ENCODE measurements at regions not wholly inside any gene's neighbourhood (a gene's known extent, or its start where the extent isn't known, plus 50 kb on each side); places are given as distances from the start of the nearest gene placed in this dataset.

- Histone ChIP-seq H3K27me3 (ENCODE audit: control insufficient read depth, insufficient read depth, low read length) (no peaks in the 10 kb centered on the region), H3K4me3 (ENCODE audit: low read depth, low read length) (no peak overlapping the region), H3K4me1 (ENCODE audit: control insufficient read depth, insufficient read depth, low read length, poor library complexity, severe bottlenecking) (no peaks in the 10 kb centered on the region), H3K27ac (ENCODE audit: insufficient read depth, low read length, poor library complexity, severe bottlenecking) (no peak overlapping the region), H3K36me3 (ENCODE audit: control insufficient read depth, insufficient read depth, low read length) (no peaks in the 10 kb centered on the region), H3K9me3 (ENCODE audit: control insufficient read depth in 2 of 2, low read length in 2 of 2) (no peaks in the 10 kb centered on the region)
- Mint-ChIP-seq H3K4me1 (no peaks in the 10 kb centered on the region), H3K27ac (no peak overlapping the region), H3K36me3 (no peaks in the 10 kb centered on the region), H3K27me3 (no peaks in the 10 kb centered on the region), H3K4me3 (no peak overlapping the region), H3K9me3 (peaks cover 0 to 4% (median 1%) of the 10 kb centered on the region in 7 donors)
- no peak for ATAC-seq (ENCODE audit: low read depth in 2 of 2)
- DNase-seq = no peak
These were observed 481.3 kb downstream of the NAF1 start for GRCh38 chr4:162685410-162685809.

- Mint-ChIP-seq H3K36me3 (no peaks in the 10 kb centered on the region), H3K4me3 (no peak overlapping the region), H3K27ac (no peak overlapping the region), H3K9me3 (peaks cover 0 to 4% (median 1%) of the 10 kb centered on the region in 7 donors), H3K4me1 (no peaks in the 10 kb centered on the region), H3K27me3 (no peaks in the 10 kb centered on the region)
- DNase-seq (no peak), ATAC-seq (ENCODE audit: low read depth in 2 of 2) (no peak)
- no peaks in the 10 kb centered on the region for H3K36me3 ChIP-seq (ENCODE audit: control insufficient read depth, insufficient read depth, low read length)
- H3K4me3 ChIP-seq (ENCODE audit: low read depth, low read length) = no peak overlapping the region
- H3K27ac ChIP-seq (ENCODE audit: insufficient read depth, low read length, poor library complexity, severe bottlenecking) = no peak overlapping the region
- no peaks in the 10 kb centered on the region for H3K4me1 ChIP-seq (ENCODE audit: control insufficient read depth, insufficient read depth, low read length, poor library complexity, severe bottlenecking)
- no peaks in the 10 kb centered on the region for H3K27me3 ChIP-seq (ENCODE audit: control insufficient read depth, insufficient read depth, low read length)
- no peaks in the 10 kb centered on the region for H3K9me3 ChIP-seq (ENCODE audit: control insufficient read depth in 2 of 2, low read length in 2 of 2)
These were observed 481.7 kb downstream of the NAF1 start for GRCh38 chr4:162684998-162685397.

- ATAC-seq (ENCODE audit: low read depth in 2 of 2) (no peak), DNase-seq (no peak)
- peaks cover 0 to 7% (median 2%) of the 10 kb centered on the region in 7 donors for H3K9me3 Mint-ChIP-seq
- no peak overlapping the region for H3K27ac Mint-ChIP-seq
- H3K9me3 ChIP-seq (ENCODE audit: control insufficient read depth in 2 of 2, low read length in 2 of 2) = no peaks in the 10 kb centered on the region
- no peaks in the 10 kb centered on the region for H3K36me3 ChIP-seq (ENCODE audit: control insufficient read depth, insufficient read depth, low read length)
- H3K27ac ChIP-seq (ENCODE audit: insufficient read depth, low read length, poor library complexity, severe bottlenecking) = no peak overlapping the region
- H3K4me1 ChIP-seq (ENCODE audit: control insufficient read depth, insufficient read depth, low read length, poor library complexity, severe bottlenecking) = no peaks in the 10 kb centered on the region
- no peaks in the 10 kb centered on the region for H3K27me3 ChIP-seq (ENCODE audit: control insufficient read depth, insufficient read depth, low read length)
- H3K4me3 Mint-ChIP-seq = no peak overlapping the region
- no peaks in the 10 kb centered on the region for H3K36me3 Mint-ChIP-seq
- H3K27me3 Mint-ChIP-seq = no peaks in the 10 kb centered on the region
- no peaks in the 10 kb centered on the region for H3K4me1 Mint-ChIP-seq
- H3K4me3 ChIP-seq (ENCODE audit: low read depth, low read length) = no peak overlapping the region
These were observed 482.4 kb downstream of the NAF1 start for GRCh38 chr4:162684371-162684700.

- H3K4me3 Mint-ChIP-seq = no peak overlapping the region
- H3K4me1 Mint-ChIP-seq = no peaks in the 10 kb centered on the region
- Histone ChIP-seq H3K4me1 (ENCODE audit: control insufficient read depth, insufficient read depth, low read length, poor library complexity, severe bottlenecking) (no peaks in the 10 kb centered on the region), H3K36me3 (ENCODE audit: control insufficient read depth, insufficient read depth, low read length) (no peaks in the 10 kb centered on the region), H3K4me3 (ENCODE audit: low read depth, low read length) (no peak overlapping the region), H3K27ac (ENCODE audit: insufficient read depth, low read length, poor library complexity, severe bottlenecking) (no peak overlapping the region), H3K27me3 (ENCODE audit: control insufficient read depth, insufficient read depth, low read length) (no peaks in the 10 kb centered on the region), H3K9me3 (ENCODE audit: control insufficient read depth in 2 of 2, low read length in 2 of 2) (peaks cover 0 to 3% of the 10 kb centered on the region in 2 experiments)
- no peaks in the 10 kb centered on the region for H3K27me3 Mint-ChIP-seq
- peaks cover 0 to 12% (median 3%) of the 10 kb centered on the region in 7 donors for H3K9me3 Mint-ChIP-seq
- ATAC-seq (ENCODE audit: low read depth in 2 of 2) (no peak), DNase-seq (no peak)
- no peak overlapping the region for H3K27ac Mint-ChIP-seq
- H3K36me3 Mint-ChIP-seq = no peaks in the 10 kb centered on the region
These were observed 482.9 kb downstream of the NAF1 start for GRCh38 chr4:162683659-162684370.

GRCh38 chr4:162682651-162683050 is 484.0 kb downstream of the NAF1 start:
- no peaks in the 10 kb centered on the region for H3K36me3 Mint-ChIP-seq
- no peak overlapping the region for H3K4me3 Mint-ChIP-seq
- ATAC-seq (ENCODE audit: low read depth in 2 of 2) = no peak
- peaks cover 0 to 19% (median 3%) of the 10 kb centered on the region in 7 donors for H3K9me3 Mint-ChIP-seq
- H3K4me3 ChIP-seq (ENCODE audit: low read depth, low read length) = no peak overlapping the region
- H3K4me1 Mint-ChIP-seq = no peaks in the 10 kb centered on the region
- peaks cover 0 to 4% of the 10 kb centered on the region in 2 experiments for H3K9me3 ChIP-seq (ENCODE audit: control insufficient read depth in 2 of 2, low read length in 2 of 2)
- H3K27me3 ChIP-seq (ENCODE audit: control insufficient read depth, insufficient read depth, low read length) = no peaks in the 10 kb centered on the region
- no peak for DNase-seq
- no peak overlapping the region for H3K27ac ChIP-seq (ENCODE audit: insufficient read depth, low read length, poor library complexity, severe bottlenecking)
- no peaks in the 10 kb centered on the region for H3K27me3 Mint-ChIP-seq
- no peaks in the 10 kb centered on the region for H3K4me1 ChIP-seq (ENCODE audit: control insufficient read depth, insufficient read depth, low read length, poor library complexity, severe bottlenecking)
- H3K27ac Mint-ChIP-seq = no peak overlapping the region
- H3K36me3 ChIP-seq (ENCODE audit: control insufficient read depth, insufficient read depth, low read length) = no peaks in the 10 kb centered on the region

DNA sequence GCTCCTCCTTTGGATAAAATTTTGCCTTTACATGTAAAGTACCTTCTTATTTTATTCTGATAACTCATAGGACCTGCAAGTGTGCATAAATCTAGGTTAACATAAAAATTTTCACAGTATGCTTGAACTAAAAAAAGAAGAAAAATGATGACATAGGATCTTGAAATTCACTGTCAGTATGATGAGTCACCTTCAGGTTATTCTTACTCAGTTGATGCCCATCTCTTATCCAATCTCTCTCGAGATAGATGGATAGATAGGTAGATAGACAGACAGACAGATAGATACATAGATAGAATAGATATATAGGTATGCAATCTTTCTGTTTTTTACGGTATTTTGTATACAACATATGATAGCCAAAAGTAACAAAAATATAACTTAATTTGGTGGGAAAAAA is 485.5 kb downstream of the NAF1 start:
- Mint-ChIP-seq H3K4me3 (no peak overlapping the region), H3K27ac (no peak overlapping the region), H3K4me1 (no peaks in the 10 kb centered on the region), H3K36me3 (no peaks in the 10 kb centered on the region), H3K9me3 (peaks cover 4 to 26% (median 7%) of the 10 kb centered on the region in 7 donors), H3K27me3 (no peaks in the 10 kb centered on the region)
- DNase-seq (no peak), ATAC-seq (ENCODE audit: low read depth in 2 of 2) (no peak)
- H3K4me1 ChIP-seq (ENCODE audit: control insufficient read depth, insufficient read depth, low read length, poor library complexity, severe bottlenecking) = no peaks in the 10 kb centered on the region
- no peaks in the 10 kb centered on the region for H3K27me3 ChIP-seq (ENCODE audit: control insufficient read depth, insufficient read depth, low read length)
- no peaks in the 10 kb centered on the region for H3K36me3 ChIP-seq (ENCODE audit: control insufficient read depth, insufficient read depth, low read length)
- H3K27ac ChIP-seq (ENCODE audit: insufficient read depth, low read length, poor library complexity, severe bottlenecking) = no peak overlapping the region
- peaks cover 0 to 4% of the 10 kb centered on the region in 2 experiments for H3K9me3 ChIP-seq (ENCODE audit: control insufficient read depth in 2 of 2, low read length in 2 of 2)
- H3K4me3 ChIP-seq (ENCODE audit: low read depth, low read length) = no peak overlapping the region

- Histone ChIP-seq H3K27me3 (ENCODE audit: control insufficient read depth, insufficient read depth, low read length) (no peaks in the 10 kb centered on the region), H3K9me3 (ENCODE audit: control insufficient read depth in 2 of 2, low read length in 2 of 2) (peaks cover 0 to 4% of the 10 kb centered on the region in 2 experiments), H3K4me3 (ENCODE audit: low read depth, low read length) (no peak overlapping the region), H3K27ac (ENCODE audit: insufficient read depth, low read length, poor library complexity, severe bottlenecking) (no peak overlapping the region), H3K36me3 (ENCODE audit: control insufficient read depth, insufficient read depth, low read length) (no peaks in the 10 kb centered on the region), H3K4me1 (ENCODE audit: control insufficient read depth, insufficient read depth, low read length, poor library complexity, severe bottlenecking) (no peaks in the 10 kb centered on the region)
- Mint-ChIP-seq H3K9me3 (peaks cover 5 to 29% (median 10%) of the 10 kb centered on the region in 7 donors), H3K27ac (no peak overlapping the region), H3K4me1 (no peaks in the 10 kb centered on the region), H3K4me3 (peak overlapping the region in 1 of 4 donors; percentile 1), H3K36me3 (no peaks in the 10 kb centered on the region), H3K27me3 (no peaks in the 10 kb centered on the region)
- DNase-seq (no peak), ATAC-seq (ENCODE audit: low read depth in 2 of 2) (no peak)
These were observed 491.0 kb downstream of the NAF1 start for GRCh38 chr4:162675661-162676060.

- H3K9me3 Mint-ChIP-seq = peaks cover 0 to 8% (median 0%) of the 10 kb centered on the region in 7 donors
These were observed 498.1 kb upstream of the FSTL5 start for GRCh38 chr4:162661913-162662312.

More at GRCh38 chr4:162661913-162662312, 498.1 kb upstream of the FSTL5 start:
- ATAC-seq (ENCODE audit: low read depth in 2 of 2) = no peak
- Histone ChIP-seq H3K27ac (ENCODE audit: insufficient read depth, low read length, poor library complexity, severe bottlenecking) (no peak overlapping the region), H3K4me3 (ENCODE audit: low read depth, low read length) (no peak overlapping the region), H3K4me1 (ENCODE audit: control insufficient read depth, insufficient read depth, low read length, poor library complexity, severe bottlenecking) (no peaks in the 10 kb centered on the region), H3K27me3 (ENCODE audit: control insufficient read depth, insufficient read depth, low read length) (no peaks in the 10 kb centered on the region), H3K36me3 (ENCODE audit: control insufficient read depth, insufficient read depth, low read length) (no peaks in the 10 kb centered on the region), H3K9me3 (ENCODE audit: control insufficient read depth in 2 of 2, low read length in 2 of 2) (peaks cover 2 to 4% of the 10 kb centered on the region in 2 experiments)
- Mint-ChIP-seq H3K4me1 (no peaks in the 10 kb centered on the region), H3K27ac (no peak overlapping the region), H3K27me3 (no peaks in the 10 kb centered on the region), H3K4me3 (no peak overlapping the region), H3K36me3 (no peaks in the 10 kb centered on the region)
- no peak for DNase-seq
